Fibroblast of mammary gland (primary cell): ENCODE measurements at regions not wholly inside any gene's neighbourhood (a gene's known extent, or its start where the extent isn't known, plus 50 kb on each side); places are given as distances from the start of the nearest gene placed in this dataset.

Source experiments
- DNase-seq: peaks from one replicate; pipeline ENCODE4 v3.0.0-alpha.2; 2010; ENCODE audit warnings: low read depth
- H3K4me3 ChIP-seq: 2 replicates; pipeline ENCODE4 v1.5.1; 2011; ENCODE audit warnings: low read depth, mild to moderate bottlenecking, low read length, moderate library complexity; ENCODE audit not compliant: control insufficient read depth
- TF ChIP-seq, protein P1 (sequence below): conservative IDR thresholded peaks from 2 replicates; pipeline ENCODE4 v1.5.1; 2011; ENCODE audit warnings: low read depth, low read length, inconsistent platforms; ENCODE audit not compliant: control insufficient read depth, insufficient read depth

DNA sequence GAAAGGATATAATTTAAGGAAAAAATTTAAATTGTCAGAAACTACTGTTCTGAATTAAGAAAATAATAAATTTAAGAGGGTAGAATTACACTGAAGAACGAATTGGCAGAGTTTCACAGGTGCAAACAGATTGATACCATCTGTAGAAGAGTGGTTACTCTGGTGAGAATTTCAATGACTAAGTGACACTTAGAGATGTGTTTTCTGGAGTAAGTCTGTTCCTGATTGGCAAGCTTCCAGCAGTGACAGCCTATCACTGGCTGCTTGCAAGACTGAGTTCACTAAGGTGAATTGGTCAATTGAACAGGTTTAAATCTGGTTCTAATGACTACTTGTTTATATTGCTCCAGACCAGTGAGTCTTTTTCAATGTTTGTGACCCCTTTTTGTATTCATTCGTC, 838.2 kb upstream of the RGS18 start:
- TF ChIP-seq, protein P1, sequence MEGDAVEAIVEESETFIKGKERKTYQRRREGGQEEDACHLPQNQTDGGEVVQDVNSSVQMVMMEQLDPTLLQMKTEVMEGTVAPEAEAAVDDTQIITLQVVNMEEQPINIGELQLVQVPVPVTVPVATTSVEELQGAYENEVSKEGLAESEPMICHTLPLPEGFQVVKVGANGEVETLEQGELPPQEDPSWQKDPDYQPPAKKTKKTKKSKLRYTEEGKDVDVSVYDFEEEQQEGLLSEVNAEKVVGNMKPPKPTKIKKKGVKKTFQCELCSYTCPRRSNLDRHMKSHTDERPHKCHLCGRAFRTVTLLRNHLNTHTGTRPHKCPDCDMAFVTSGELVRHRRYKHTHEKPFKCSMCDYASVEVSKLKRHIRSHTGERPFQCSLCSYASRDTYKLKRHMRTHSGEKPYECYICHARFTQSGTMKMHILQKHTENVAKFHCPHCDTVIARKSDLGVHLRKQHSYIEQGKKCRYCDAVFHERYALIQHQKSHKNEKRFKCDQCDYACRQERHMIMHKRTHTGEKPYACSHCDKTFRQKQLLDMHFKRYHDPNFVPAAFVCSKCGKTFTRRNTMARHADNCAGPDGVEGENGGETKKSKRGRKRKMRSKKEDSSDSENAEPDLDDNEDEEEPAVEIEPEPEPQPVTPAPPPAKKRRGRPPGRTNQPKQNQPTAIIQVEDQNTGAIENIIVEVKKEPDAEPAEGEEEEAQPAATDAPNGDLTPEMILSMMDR: no peak
- no peak for DNase-seq
- no peak overlapping the region for H3K4me3 ChIP-seq

GRCh38 chr1:191327868-191328267, 830.4 kb upstream of the RGS18 start:
- DNase-seq: no peak
- H3K4me3 ChIP-seq: no peak overlapping the region
- TF ChIP-seq, protein P1: no peak

DNA sequence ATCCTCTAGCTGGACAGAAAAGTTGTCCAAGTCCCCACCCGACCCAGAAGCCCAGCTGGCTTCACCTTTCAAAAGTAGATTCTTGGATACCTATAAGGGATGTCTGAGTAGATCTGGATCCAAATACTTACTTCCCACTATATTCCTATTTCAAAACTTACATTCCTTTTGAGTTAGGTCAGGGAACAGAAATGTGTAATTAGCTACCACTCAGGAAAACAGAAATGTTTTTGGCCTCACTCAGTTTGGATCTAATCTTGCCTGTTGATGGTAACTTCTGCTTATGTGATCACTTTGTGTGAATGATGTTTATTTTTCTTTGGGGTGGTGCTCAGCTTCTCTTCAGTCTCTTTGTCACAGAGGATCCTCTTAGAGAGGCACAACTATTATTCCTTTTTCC, 814.4 kb upstream of the RGS18 start:
- peak; percentile 0 for DNase-seq
- H3K4me3 ChIP-seq: no peak overlapping the region
- TF ChIP-seq, protein P1: no peak

DNA sequence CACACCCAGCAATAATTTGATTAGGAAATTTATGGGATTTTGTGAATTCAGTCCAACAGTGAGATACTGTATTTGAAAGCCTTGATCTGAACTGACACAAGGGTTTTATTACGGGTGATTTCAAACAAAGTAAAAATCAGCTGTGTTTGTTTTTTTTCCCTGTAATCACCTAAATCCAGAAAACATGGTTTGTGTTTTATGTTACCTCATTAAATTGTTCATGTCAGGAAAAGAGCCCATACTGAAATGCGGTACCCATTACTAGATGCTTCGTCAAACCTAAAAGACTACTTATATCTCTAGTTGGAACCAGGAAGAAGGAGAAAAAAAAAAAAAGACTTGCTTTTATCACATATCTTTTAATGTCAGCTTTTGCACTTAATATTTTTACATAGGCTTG, 811.9 kb upstream of the RGS18 start:
- DNase-seq: no peak
- TF ChIP-seq, protein P1: no peak
- H3K4me3 ChIP-seq: no peak overlapping the region

DNA sequence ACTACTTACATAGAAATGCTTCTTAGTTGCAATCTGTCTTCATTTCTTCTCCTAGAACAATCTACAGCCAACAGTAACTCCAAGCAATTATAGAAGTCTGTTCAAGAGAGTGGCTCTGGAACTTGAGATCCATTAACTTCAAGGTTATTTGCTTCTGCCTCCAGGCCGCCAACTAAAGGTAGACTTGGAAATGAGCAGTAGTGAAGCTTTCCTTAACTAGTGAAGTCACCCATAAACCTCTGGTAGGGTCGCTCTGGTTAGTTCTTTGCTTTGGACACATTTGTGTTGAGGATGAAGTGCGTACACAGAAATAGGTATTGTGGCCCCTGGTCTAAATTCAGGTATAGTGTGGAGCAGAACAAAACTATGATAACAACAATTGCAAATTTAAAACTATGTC, 809.9 kb upstream of the RGS18 start:
- TF ChIP-seq, protein P1: no peak
- no peak overlapping the region for H3K4me3 ChIP-seq
- DNase-seq: no peak

GRCh38 chr1:191350938-191351337, 807.3 kb upstream of the RGS18 start:
- H3K4me3 ChIP-seq: no peak overlapping the region
- TF ChIP-seq, protein P1: no peak
- no peak for DNase-seq

GRCh38 chr1:191358724-191359123, 799.5 kb upstream of the RGS18 start:
- no peak overlapping the region for H3K4me3 ChIP-seq
- TF ChIP-seq, protein P1: no peak
- DNase-seq: no peak
